Liver (tissue), 3 donors: ENCODE measurements at regions not wholly inside any gene's neighbourhood (a gene's known extent, or its start where the extent isn't known, plus 50 kb on each side); places are given as distances from the start of the nearest gene placed in this dataset.

Source experiments
- ATF3 ChIP-seq: IDR thresholded peaks from 2 replicates; pipeline ENCODE4 v1.6.1; 2016; ENCODE audit warnings: antibody characterized with exemption
- CTCF ChIP-seq: fragments of 150-350 bp; IDR thresholded peaks from 2 replicates; pipeline ENCODE4 v1.5.1; 2017; ENCODE audit warnings: improper control_type of control experiment, low read depth, low read length; ENCODE audit not compliant: missing input control
- FOXA1 ChIP-seq: IDR thresholded peaks from 2 replicates; pipeline ENCODE4 v1.6.1; 2016; ENCODE audit warnings: antibody characterized with exemption
- MAX ChIP-seq: IDR thresholded peaks from 2 replicates; pipeline ENCODE4 v1.6.1; 2016; ENCODE audit warnings: antibody characterized with exemption
- donor health status: healthy.
- donor health status: healthy.

GRCh38 chr4:180512801-180513475 is 1730.3 kb upstream of the TENM3 start:
- TF ChIP-seq CTCF, result no peak
- no peak for TF ChIP-seq ATF3
- no peak for TF ChIP-seq MAX
- TF ChIP-seq FOXA1, result no peak
